ENCODE measurements at regions not wholly inside any gene's neighbourhood (a gene's known extent, or its start where the extent isn't known, plus 50 kb on each side); places are given as distances from the start of the nearest gene placed in this dataset.

- TF ChIP-seq CTCF (IDR thresholded peaks at IDR 0.05; ENCODE audit: insufficient read depth, low read length) = no peak
- no peak for TF ChIP-seq POLR2AphosphoS5 (IDR thresholded peaks at IDR 0.05; ENCODE audit: low read depth)
- TF ChIP-seq REST (IDR thresholded peaks at IDR 0.05; ENCODE audit: insufficient replicate concordance, low read depth) = no peak
These were observed 1113.4 kb upstream of the FANCL start for GRCh38 chr2:59354498-59354897.

Data from HL-60 (cell line).